Breast epithelium (tissue), 4 donors: ENCODE measurements at regions not wholly inside any gene's neighbourhood (a gene's known extent, or its start where the extent isn't known, plus 50 kb on each side); places are given as distances from the start of the nearest gene placed in this dataset.

ENCODE experiments used
- DNase-seq, 2 donors: peaks; one replicate each; pipeline ENCODE4 v3.0.0-alpha.2; 2019; ENCODE audit warnings: low spot score in 2 of 2
- H3K27ac ChIP-seq, 2 donors: fragments of 200-600 bp; sonication (generic) in 1 of 2; one replicate each; pipeline ENCODE4 v1.5.1; 2016 to 2019; ENCODE audit warnings: mild to moderate bottlenecking in 1 of 2
- H3K27me3 ChIP-seq, 2 donors: fragments of 200-600 bp; sonication (generic) in 1 of 2; one replicate each; pipeline versions ENCODE4 v1.5.1 to v1.6.0; 2017 to 2019; ENCODE audit warnings: control low read depth in 1 of 2, mild to moderate bottlenecking in 1 of 2
- H3K36me3 ChIP-seq: fragments of 200-600 bp; one replicate; pipeline ENCODE4 v1.5.1; 2019
- H3K4me1 ChIP-seq, 2 donors: fragments of 200-600 bp; sonication (generic); one replicate each; pipeline ENCODE4 v1.5.1; 2016 to 2019; ENCODE audit warnings: control low read depth in 1 of 2
- H3K4me3 ChIP-seq, 3 donors: fragments of 200-600 bp; sonication (generic); 1 replicate in 2 of 3; 2 replicates in 1 of 3; pipeline ENCODE4 v1.5.1; 2016 to 2019; ENCODE audit warnings: mild to moderate bottlenecking in 3 of 3, moderate library complexity in 2 of 3
- H3K9me3 ChIP-seq, 2 donors: fragments of 200-600 bp; sonication (generic) in 1 of 2; one replicate each; pipeline ENCODE4 v1.5.1; 2016 to 2019; ENCODE audit warnings: control low read depth in 1 of 2
- POLR2A ChIP-seq: fragments of 450-650 bp; IDR thresholded peaks from one replicate; pipeline ENCODE4 v1.6.1; 2016; ENCODE audit warnings: antibody characterized with exemption, mild to moderate bottlenecking, moderate library complexity
- POLR2AphosphoS5 ChIP-seq, 3 donors: sonication (generic); formaldehyde crosslinking; IDR thresholded peaks; one replicate each; pipeline ENCODE4 v1.6.1; 2017; ENCODE audit warnings: antibody characterized with exemption in 3 of 3
- intact Hi-C: fragments of 100-400 bp; cut with DNase I; formaldehyde crosslinking; loops from one replicate; pipeline ENCODE4 v1.15.1; 2023; ENCODE audit warnings: low total_unique reads
- TF ChIP-seq, protein P1 (sequence below), 3 donors: fragments of 450-650 bp; IDR thresholded peaks; one replicate each; pipeline ENCODE4 v1.5.1; 2016 to 2017; ENCODE audit warnings: antibody characterized with exemption in 3 of 3, mild to moderate bottlenecking in 3 of 3, moderate library complexity in 3 of 3

- DNase-seq = no peak
- H3K4me3 ChIP-seq = no peak overlapping the region
- TF ChIP-seq POLR2AphosphoS5 (IDR thresholded peaks at IDR 0.05) (no peak), POLR2A (no peak)
- TF ChIP-seq, protein P1, sequence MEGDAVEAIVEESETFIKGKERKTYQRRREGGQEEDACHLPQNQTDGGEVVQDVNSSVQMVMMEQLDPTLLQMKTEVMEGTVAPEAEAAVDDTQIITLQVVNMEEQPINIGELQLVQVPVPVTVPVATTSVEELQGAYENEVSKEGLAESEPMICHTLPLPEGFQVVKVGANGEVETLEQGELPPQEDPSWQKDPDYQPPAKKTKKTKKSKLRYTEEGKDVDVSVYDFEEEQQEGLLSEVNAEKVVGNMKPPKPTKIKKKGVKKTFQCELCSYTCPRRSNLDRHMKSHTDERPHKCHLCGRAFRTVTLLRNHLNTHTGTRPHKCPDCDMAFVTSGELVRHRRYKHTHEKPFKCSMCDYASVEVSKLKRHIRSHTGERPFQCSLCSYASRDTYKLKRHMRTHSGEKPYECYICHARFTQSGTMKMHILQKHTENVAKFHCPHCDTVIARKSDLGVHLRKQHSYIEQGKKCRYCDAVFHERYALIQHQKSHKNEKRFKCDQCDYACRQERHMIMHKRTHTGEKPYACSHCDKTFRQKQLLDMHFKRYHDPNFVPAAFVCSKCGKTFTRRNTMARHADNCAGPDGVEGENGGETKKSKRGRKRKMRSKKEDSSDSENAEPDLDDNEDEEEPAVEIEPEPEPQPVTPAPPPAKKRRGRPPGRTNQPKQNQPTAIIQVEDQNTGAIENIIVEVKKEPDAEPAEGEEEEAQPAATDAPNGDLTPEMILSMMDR (IDR thresholded peaks at IDR 0.05) = no peak
- intact Hi-C loops = no loop called here
- H3K9me3 ChIP-seq = no peaks in the 10 kb centered on the region
- H3K27me3 ChIP-seq = no peaks in the 10 kb centered on the region
- H3K36me3 ChIP-seq = no peaks in the 10 kb centered on the region
- H3K27ac ChIP-seq = no peak overlapping the region
- no peaks in the 10 kb centered on the region for H3K4me1 ChIP-seq
These were observed 700.7 kb downstream of the EPM2A start for GRCh38 chr6:145034664-145035063.

- Histone ChIP-seq H3K4me3 (no peak overlapping the region), H3K4me1 (no peaks in the 10 kb centered on the region), H3K36me3 (no peaks in the 10 kb centered on the region), H3K27ac (no peak overlapping the region), H3K9me3 (no peaks in the 10 kb centered on the region), H3K27me3 (no peaks in the 10 kb centered on the region)
- intact Hi-C loops = no loop called here
- no peak for DNase-seq
- no peak for TF ChIP-seq POLR2A
- TF ChIP-seq POLR2AphosphoS5 (IDR thresholded peaks at IDR 0.05) = no peak
- TF ChIP-seq, protein P1 (IDR thresholded peaks at IDR 0.05) = no peak
These were observed 699.1 kb downstream of the EPM2A start for GRCh38 chr6:145036236-145036635.

DNA sequence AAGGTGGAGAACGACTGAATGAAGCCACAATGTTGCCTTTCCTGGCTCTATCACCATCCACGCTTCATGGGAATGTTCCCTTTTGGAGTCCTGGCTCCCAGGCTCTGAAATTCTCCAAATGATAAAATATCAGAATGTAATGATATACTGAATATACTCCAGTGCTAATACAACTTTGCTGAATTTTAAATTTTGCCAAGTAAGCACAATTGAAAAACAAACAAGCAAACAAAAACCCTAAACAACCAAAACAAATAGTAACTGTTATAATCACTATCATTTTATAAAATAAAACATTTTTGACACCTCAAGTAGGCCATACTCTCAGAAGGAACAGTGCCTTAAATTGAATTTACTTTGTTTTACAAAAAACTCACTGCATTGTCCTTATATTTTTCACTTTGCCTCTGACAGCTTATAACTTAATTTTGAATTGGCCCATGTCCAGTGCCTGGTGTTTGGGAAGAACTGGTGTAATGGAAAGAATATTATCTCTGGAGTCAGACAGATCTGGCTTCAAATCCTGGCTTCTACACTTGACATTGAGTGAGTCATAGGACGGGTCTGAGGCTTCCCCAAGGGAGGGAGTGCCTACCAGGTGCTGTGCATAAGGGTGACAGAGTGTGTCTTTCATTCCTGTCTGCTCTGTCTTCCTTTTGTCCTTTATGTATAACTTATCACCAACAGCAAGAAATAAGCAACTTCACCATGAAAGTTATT lies 698.3 kb downstream of the EPM2A start:
- no peaks in the 10 kb centered on the region for H3K27me3 ChIP-seq

GRCh38 chr6:145042559-145042958 lies 692.8 kb downstream of the EPM2A start:
- H3K4me1 ChIP-seq = no peaks in the 10 kb centered on the region
- no peaks in the 10 kb centered on the region for H3K36me3 ChIP-seq
- H3K27ac ChIP-seq = no peak overlapping the region
- no peaks in the 10 kb centered on the region for H3K27me3 ChIP-seq
- H3K9me3 ChIP-seq = no peaks in the 10 kb centered on the region
- no peak overlapping the region for H3K4me3 ChIP-seq
- intact Hi-C loops = no loop called here
- no peak for DNase-seq
- no peak for TF ChIP-seq POLR2A
- TF ChIP-seq, protein P1 (IDR thresholded peaks at IDR 0.05) = no peak
- TF ChIP-seq POLR2AphosphoS5 (IDR thresholded peaks at IDR 0.05) = no peak

More for the DNA sequence above, 698.3 kb downstream of the EPM2A start:
- H3K9me3 ChIP-seq = no peaks in the 10 kb centered on the region
- H3K27ac ChIP-seq = no peak overlapping the region
- TF ChIP-seq POLR2A (no peak), POLR2AphosphoS5 (IDR thresholded peaks at IDR 0.05) (no peak)
- TF ChIP-seq, protein P1 (IDR thresholded peaks at IDR 0.05) = no peak
- intact Hi-C loops = no loop called here
- no peak overlapping the region for H3K4me3 ChIP-seq
- DNase-seq = no peak
- no peaks in the 10 kb centered on the region for H3K36me3 ChIP-seq
- H3K4me1 ChIP-seq = no peaks in the 10 kb centered on the region

DNA sequence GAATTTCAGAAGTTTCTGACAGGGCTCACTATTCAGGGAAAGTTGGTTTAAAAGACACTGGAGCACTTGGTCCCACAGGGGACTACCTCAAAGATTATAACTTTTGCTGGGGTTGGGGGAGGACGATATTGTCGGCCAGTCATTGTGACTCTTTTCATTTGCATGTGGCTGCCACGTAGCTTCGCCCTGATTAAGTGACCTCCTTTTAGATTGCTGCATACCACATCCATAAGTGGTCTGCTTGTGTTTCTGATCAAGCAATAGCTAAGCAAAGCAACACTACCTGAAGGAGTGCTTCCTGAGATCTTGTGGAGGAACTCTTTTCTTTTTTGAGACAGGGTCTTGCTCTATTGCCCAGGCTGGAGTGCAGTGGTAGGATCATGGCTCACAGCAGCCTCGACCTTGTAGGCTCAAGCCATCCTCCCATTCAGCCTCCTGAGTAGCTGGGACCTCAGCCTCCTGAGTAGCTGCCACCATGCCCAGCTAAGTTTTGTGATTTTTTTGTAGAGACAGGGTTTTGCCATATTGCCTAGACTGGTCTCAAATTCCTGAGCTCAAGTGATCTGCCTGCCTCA lies 691.3 kb downstream of the EPM2A start:
- no peak overlapping the region for H3K27ac ChIP-seq
- intact Hi-C loops = no loop called here
- H3K4me3 ChIP-seq = no peak overlapping the region
- DNase-seq = no peak
- no peaks in the 10 kb centered on the region for H3K4me1 ChIP-seq
- no peaks in the 10 kb centered on the region for H3K27me3 ChIP-seq
- no peaks in the 10 kb centered on the region for H3K9me3 ChIP-seq
- TF ChIP-seq, protein P1 (IDR thresholded peaks at IDR 0.05) = no peak
- TF ChIP-seq POLR2A (no peak), POLR2AphosphoS5 (IDR thresholded peaks at IDR 0.05) (no peak)
- H3K36me3 ChIP-seq = no peaks in the 10 kb centered on the region
